ENCODE measurements at regions not wholly inside any gene's neighbourhood (a gene's known extent, or its start where the extent isn't known, plus 50 kb on each side); places are given as distances from the start of the nearest gene placed in this dataset.

GRCh38 chr19:33891773-33892172 lies 95.1 kb downstream of the KCTD15 start:
- Histone ChIP-seq H3K9ac (ENCODE audit: insufficient read depth, low read length, poor library complexity, severe bottlenecking) (no peak overlapping the region), H3K4me1 (ENCODE audit: control insufficient read depth in 1 of 2, insufficient read depth in 2 of 2, low read length in 2 of 2) (no peaks in the 10 kb centered on the region), H4K20me1 (ENCODE audit: insufficient read depth, low read length) (no peaks in the 10 kb centered on the region), H3K79me2 (ENCODE audit: insufficient read depth, low read length) (no peaks in the 10 kb centered on the region), H3K4me2 (replicated peaks; ENCODE audit: extremely low read depth, low read length, poor library complexity, severe bottlenecking) (no peak overlapping the region), H3K9me3 (replicated peaks in 1 of 2; ENCODE audit: control insufficient read depth in 1 of 2, insufficient read depth in 1 of 2, low read length in 2 of 2) (no peaks in the 10 kb centered on the region), H3K4me3 (replicated peaks in 1 of 3; ENCODE audit: low read depth in 2 of 3, low read length in 3 of 3) (no peak overlapping the region), H3K27ac (ENCODE audit: low read depth in 1 of 2, low read length in 2 of 2) (no peak overlapping the region), H3K36me3 (replicated peaks in 1 of 2; ENCODE audit: control insufficient read depth in 1 of 2, insufficient read depth in 2 of 2, low read length in 2 of 2) (no peaks in the 10 kb centered on the region), H2AFZ (ENCODE audit: insufficient read depth, low read depth, low read length, poor library complexity, severe bottlenecking) (no peak overlapping the region), H3K27me3 (ENCODE audit: control insufficient read depth in 2 of 2, insufficient read depth in 2 of 2, low read length in 2 of 2) (no peaks in the 10 kb centered on the region)
- H3K27ac Mint-ChIP-seq = no peak overlapping the region
- no peak for TF ChIP-seq CTCF (IDR thresholded peaks at IDR 0.05)
- H3K4me3 Mint-ChIP-seq = no peak overlapping the region
- WGBS (ENCODE audit: insufficient coverage) = 92% methylated on average over 3 of the region's 3 CpGs
- no peak for DNase-seq
- intact Hi-C loops (cut with micrococcal nuclease) = no loop called here
- peaks cover 0 to 4% (median 0%) of the 10 kb centered on the region in 7 donors for H3K9me3 Mint-ChIP-seq
- H3K27me3 Mint-ChIP-seq (ENCODE audit: low read depth in 3 of 3) = peaks cover 3 to 9% (median 4%) of the 10 kb centered on the region in 3 donors
- H3K36me3 Mint-ChIP-seq = no peaks in the 10 kb centered on the region
- no peaks in the 10 kb centered on the region for H3K4me1 Mint-ChIP-seq

- no peak overlapping the region for H3K4me2 ChIP-seq (replicated peaks; ENCODE audit: extremely low read depth, low read length, poor library complexity, severe bottlenecking)
These were observed 98.1 kb downstream of the KCTD15 start for GRCh38 chr19:33894787-33895186.

More at GRCh38 chr19:33894787-33895186, 98.1 kb downstream of the KCTD15 start:
- Mint-ChIP-seq H3K27ac (peak overlapping the region in 1 of 7 donors; percentile 29), H3K27me3 (ENCODE audit: low read depth in 3 of 3) (peaks cover 3 to 20% (median 3%) of the 10 kb centered on the region in 3 donors), H3K9me3 (peaks cover 9 to 26% (median 23%) of the 10 kb centered on the region in 7 donors), H3K4me3 (no peak overlapping the region), H3K36me3 (no peaks in the 10 kb centered on the region), H3K4me1 (no peaks in the 10 kb centered on the region)
- no peaks in the 10 kb centered on the region for H3K27me3 ChIP-seq (ENCODE audit: control insufficient read depth in 2 of 2, insufficient read depth in 2 of 2, low read length in 2 of 2)
- no peaks in the 10 kb centered on the region for H3K4me1 ChIP-seq (ENCODE audit: control insufficient read depth in 1 of 2, insufficient read depth in 2 of 2, low read length in 2 of 2)
- H4K20me1 ChIP-seq (ENCODE audit: insufficient read depth, low read length) = no peaks in the 10 kb centered on the region
- no peaks in the 10 kb centered on the region for H3K36me3 ChIP-seq (replicated peaks in 1 of 2; ENCODE audit: control insufficient read depth in 1 of 2, insufficient read depth in 2 of 2, low read length in 2 of 2)
- H3K27ac ChIP-seq (ENCODE audit: low read depth in 1 of 2, low read length in 2 of 2) = no peak overlapping the region
- no peak overlapping the region for H3K9ac ChIP-seq (ENCODE audit: insufficient read depth, low read length, poor library complexity, severe bottlenecking)
- no peaks in the 10 kb centered on the region for H3K79me2 ChIP-seq (ENCODE audit: insufficient read depth, low read length)
- no peak overlapping the region for H3K4me3 ChIP-seq (replicated peaks in 1 of 3; ENCODE audit: low read depth in 2 of 3, low read length in 3 of 3)
- no peak for DNase-seq
- WGBS (ENCODE audit: insufficient coverage) = 92% methylated on average over 9 of the region's 11 CpGs
- intact Hi-C loops (cut with micrococcal nuclease) = no loop called here
- no peak overlapping the region for H2AFZ ChIP-seq (ENCODE audit: insufficient read depth, low read depth, low read length, poor library complexity, severe bottlenecking)
- TF ChIP-seq CTCF (IDR thresholded peaks at IDR 0.05) = no peak
- peaks cover 16 to 17% of the 10 kb centered on the region in 2 donors for H3K9me3 ChIP-seq (replicated peaks in 1 of 2; ENCODE audit: control insufficient read depth in 1 of 2, insufficient read depth in 1 of 2, low read length in 2 of 2)
